CD4-positive, alpha-beta T cell treated with Interleukin-4 for 1 hour (primary cell): ENCODE measurements at regions not wholly inside any gene's neighbourhood (a gene's known extent, or its start where the extent isn't known, plus 50 kb on each side); places are given as distances from the start of the nearest gene placed in this dataset.

Experiments used
- DNase-seq, 2 donors: peaks; one replicate each; pipeline ENCODE4 v3.0.0-alpha.2; 2020 to 2022

DNA sequence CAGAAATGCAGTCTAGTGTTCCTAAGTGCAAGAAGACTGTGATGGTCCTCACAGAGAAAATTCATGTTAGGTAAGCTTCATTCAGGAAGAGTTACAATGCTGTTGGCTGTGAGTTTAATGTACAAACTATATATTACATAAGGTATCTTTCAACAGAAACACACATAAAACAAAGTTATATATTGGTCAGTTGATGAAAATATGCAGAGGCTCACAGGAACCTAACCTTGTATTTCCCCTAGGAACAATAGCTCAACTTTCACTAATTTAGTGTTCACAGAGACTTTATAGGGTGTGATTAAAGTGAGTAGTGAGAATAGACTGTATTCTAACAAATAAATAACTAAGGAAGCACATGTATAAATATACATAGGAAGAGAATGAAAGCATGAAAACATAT lies 676.9 kb upstream of the ADGRL4 start:
- DNase-seq, result no peak

GRCh38 chr1:79682478-79682877 lies 675.9 kb upstream of the ADGRL4 start:
- DNase-seq, result no peak

DNA sequence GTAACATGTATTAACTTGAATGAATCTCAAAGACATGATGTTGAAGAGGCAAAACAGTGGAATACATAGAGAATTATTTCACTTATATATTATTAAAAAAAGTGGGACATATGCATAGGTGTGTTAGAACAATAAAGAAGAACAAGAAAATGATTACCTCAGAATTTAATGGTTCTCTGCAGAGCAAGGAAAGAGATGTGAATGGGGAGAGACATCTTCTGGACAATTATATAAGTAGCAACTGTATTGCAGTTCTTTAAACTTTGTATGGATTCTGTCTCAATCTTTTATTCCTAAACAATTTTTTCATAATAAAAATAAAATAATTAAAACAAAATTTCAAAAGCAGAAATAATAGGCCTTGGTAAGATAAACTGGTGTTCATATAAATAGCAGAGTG lies 674.9 kb upstream of the ADGRL4 start:
- no peak for DNase-seq

GRCh38 chr1:79679916-79680315 lies 673.4 kb upstream of the ADGRL4 start:
- DNase-seq, result no peak

- DNase-seq, result no peak
Measured at GRCh38 chr1:79667848-79668696, 661.5 kb upstream of the ADGRL4 start.

DNA sequence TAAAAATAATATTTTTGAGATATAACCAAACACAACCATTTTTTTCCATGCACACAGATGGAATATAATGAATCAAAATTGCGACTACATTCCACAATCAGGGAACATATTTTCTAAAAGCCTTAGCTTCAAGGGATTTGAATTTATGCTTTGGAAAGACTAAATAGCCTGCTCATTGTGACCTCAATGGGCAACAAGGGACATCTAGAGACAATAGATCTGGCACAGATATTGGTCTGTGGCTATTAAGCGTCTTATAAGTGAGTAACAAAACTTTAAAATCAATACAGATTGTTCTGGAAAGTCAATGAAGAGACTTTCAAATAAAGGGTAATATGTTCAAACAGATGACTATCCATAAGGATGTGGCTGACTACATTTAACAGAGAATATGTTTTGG lies 660.6 kb upstream of the ADGRL4 start:
- DNase-seq, result no peak

GRCh38 chr1:79663916-79664315 lies 657.4 kb upstream of the ADGRL4 start:
- DNase-seq, result no peak

- no peak for DNase-seq
Measured at GRCh38 chr1:79662596-79662995, 656.1 kb upstream of the ADGRL4 start.

- DNase-seq, result no peak
Measured at GRCh38 chr1:79660129-79660528, 653.6 kb upstream of the ADGRL4 start.

GRCh38 chr1:79657951-79658658 lies 651.6 kb upstream of the ADGRL4 start:
- no peak for DNase-seq

DNA sequence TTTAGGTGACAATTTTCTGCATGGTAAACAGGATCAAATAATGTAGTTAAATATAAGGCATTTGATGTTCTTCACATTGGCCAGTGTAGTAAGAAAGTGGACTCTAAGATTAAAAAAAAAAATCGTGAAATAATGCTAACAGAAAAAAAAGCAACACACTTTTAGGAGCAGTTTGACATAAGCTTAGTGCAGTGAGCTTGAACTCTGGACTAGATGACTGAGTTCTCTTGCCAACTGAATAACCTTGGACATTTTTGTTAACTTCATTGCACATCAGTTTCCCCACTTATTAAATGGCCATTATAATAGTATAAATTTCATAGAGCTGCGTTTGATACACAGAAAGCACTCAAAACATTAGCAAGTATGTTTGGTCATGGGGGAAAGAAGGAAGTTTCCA lies 649.3 kb upstream of the ADGRL4 start:
- DNase-seq, result no peak

DNA sequence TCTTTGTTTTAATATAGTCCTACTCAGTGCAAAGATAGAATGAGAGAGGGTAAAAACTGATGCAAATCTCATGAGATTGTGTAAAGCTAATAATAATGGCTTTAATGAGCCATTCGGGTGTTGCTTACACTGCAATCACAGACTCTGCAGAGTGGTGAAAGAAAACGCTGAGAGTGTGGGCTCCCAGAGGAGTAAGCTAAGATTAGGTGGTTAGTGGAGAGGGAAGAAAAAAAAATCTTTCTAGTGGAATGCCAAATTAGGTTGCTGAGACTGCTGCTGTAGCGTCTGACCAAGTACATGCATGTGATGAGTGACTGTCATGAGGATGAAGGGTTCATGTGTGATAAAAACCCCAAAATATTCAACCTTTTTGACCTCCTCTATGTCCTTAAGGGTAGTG lies 645.9 kb upstream of the ADGRL4 start:
- DNase-seq, result no peak

- no peak for DNase-seq
Measured at GRCh38 chr1:79648126-79648525, 641.6 kb upstream of the ADGRL4 start.

DNA sequence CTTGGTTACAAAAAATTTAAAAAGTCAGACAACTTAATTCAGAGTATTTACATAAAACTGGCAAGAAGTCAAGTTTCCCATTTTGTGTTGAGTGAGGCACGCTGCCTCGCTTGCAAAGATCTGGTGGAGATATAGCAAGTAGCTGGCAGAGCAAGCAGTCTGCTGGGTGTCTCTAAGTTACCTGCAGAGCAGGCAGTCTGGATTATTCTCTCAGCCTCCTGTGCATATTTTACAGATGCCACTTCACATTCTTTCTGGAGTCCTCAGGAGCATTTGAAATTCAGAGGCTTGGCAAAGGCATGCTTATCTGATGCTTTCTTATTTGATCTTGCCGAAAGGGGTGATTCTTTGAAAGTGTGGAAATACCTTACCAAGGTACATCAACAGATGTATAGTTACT lies 640.4 kb upstream of the ADGRL4 start:
- DNase-seq, result no peak

DNA sequence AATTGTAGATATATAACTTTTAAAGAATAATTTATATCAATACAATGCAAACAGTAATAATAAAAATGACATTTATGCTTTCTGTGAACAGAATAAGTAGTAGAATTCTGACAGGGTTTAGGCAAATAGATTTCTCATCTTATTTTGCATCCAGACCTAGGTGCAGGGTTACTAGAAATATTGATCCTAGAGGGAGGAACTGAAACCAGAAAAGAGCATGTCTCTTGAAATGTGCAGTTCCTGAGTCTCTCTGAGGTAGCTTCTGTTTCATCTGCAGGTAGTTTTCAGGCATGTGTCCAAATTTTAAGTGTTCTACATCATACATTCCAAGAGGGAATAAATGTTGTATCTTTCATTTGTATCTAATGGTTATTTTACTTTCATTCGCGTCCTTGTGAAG lies 631.9 kb upstream of the ADGRL4 start:
- DNase-seq, result no peak

- no peak for DNase-seq
Measured at GRCh38 chr1:79633456-79633855, 626.9 kb upstream of the ADGRL4 start.

- DNase-seq, result no peak
Measured at GRCh38 chr1:79629414-79629813, 622.9 kb upstream of the ADGRL4 start.

GRCh38 chr1:79617777-79618176 lies 611.2 kb upstream of the ADGRL4 start:
- DNase-seq, result no peak

- DNase-seq, result no peak
Measured at GRCh38 chr1:79614762-79615161, 608.2 kb upstream of the ADGRL4 start.

DNA sequence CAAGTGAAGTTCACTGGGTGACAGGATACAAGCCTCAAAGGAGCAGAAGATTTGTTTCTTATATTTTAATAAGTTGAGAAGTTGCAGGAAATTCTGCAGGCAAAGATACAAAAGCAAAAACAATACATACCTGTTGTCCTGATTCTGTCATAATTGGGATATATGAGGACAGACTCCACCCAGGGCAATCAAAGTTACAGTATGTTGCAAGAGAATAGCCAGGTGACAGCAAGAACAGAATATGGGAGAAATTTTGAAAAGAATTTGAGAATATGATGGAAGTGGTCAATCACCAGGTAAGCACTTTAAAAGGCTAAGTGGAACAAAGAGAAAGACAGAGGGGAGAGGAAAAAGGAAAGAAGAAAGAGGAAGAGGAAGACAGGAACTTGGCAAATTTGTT lies 607.6 kb upstream of the ADGRL4 start:
- DNase-seq, result no peak

GRCh38 chr1:79613046-79613445 lies 606.5 kb upstream of the ADGRL4 start:
- DNase-seq, result no peak

GRCh38 chr1:79604490-79605198 lies 598.1 kb upstream of the ADGRL4 start:
- DNase-seq, result no peak

DNA sequence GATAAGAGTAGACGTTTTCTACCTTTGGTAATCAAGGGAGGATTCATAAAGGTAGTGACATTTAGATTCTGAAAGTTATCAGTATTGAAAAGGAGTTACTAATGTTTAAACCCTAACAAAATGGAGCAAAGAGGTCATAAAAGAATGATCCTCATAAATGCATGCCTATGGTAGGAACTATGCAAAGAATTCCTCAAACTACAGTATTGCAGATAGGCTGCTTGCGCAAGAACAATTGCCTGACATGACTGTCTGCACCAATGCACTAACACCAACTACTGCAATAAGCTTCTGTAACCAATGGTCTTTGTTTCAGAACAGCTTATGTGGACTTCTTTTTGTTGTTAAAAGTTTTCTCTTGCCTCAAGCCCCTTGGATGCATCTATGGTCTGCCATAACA lies 597.3 kb upstream of the ADGRL4 start:
- no peak for DNase-seq

- DNase-seq, result no peak
Measured at GRCh38 chr1:79599257-79599656, 592.7 kb upstream of the ADGRL4 start.
